GM21529 (cell line): ENCODE measurements at regions not wholly inside any gene's neighbourhood (a gene's known extent, or its start where the extent isn't known, plus 50 kb on each side); places are given as distances from the start of the nearest gene placed in this dataset.

Experiments
- ATAC-seq: cut with Tn5 transposase; IDR thresholded peaks from one replicate; pipeline ENCODE4 v1.9.1; 2021; ENCODE audit not compliant: unreplicated experiment

DNA sequence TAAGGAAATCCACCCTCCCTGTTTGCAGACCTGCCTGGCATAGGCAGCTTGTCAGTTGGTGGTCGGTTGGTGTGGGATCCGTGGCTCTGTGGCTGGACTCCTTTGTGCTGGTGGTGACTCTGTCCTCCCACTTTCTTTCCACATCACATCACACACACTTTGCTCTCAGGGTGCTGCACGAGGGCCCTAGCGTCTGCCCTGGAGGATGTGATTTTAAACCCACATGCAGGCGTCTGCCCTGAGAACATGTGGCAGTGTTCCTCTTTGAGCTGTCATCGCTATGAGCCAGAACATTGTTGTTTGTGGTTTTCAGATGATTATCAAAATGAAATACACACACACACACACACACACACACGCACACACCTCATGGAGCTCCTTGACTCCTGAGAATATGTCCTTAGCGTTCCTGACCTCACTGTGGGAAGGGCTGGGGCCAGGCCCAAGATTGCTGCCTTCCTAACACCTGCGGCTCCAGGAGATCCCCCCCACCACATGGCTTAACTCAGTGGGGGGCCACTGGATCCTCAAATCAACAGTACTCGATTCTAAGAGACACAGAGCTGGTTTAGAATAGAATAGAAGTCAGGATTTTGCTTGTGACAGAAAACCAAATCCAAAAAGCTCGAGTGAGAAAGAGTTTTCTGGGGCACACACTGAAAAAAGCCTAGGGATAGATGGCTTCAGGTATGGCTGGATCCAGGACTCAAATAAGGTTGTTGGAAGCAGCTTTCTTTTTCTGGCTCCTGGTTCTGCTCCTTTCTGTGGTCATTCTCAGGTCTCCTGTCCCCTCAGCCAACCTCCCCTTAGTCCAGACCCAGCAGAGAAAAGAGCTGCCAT is 54.8 kb downstream of the RTP5 start:
- no peak for ATAC-seq

DNA sequence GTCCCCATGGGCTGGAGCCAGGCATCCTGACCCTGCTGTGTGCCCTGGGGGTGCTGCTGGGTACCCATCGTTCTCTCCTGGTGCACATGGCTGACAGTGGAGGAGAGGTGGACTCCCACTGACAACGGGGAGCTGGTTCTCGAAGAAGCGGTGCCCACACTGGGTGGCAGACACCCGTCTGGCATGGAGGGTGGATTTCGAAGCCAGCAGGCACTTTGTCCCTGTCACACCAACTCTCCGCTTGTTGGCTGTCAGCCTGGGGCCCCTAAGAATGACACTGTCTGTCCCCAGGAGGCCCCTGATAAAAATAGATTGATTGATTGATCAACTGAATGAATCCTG is 55.4 kb downstream of the RTP5 start:
- ATAC-seq, result no peak

DNA sequence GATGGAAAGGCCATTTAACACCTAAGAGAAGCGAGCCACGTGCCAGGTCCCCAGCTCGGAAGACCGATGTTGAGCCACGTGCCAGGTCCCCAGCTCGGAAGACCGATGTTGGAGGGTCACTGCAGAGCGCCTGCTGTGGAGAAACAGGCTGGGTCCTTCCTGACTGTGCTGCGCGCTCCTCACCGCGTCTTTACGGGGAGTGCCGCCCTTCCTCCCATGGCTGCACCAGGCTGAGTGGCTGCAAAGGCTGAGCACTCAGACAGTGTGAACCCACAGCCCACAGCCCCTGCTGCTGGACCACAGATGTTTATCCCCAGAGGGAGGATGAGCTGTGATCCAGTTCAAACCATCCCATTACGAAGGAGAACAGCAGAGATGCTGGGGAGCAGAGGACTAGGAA is 55.7 kb downstream of the RTP5 start:
- no peak for ATAC-seq

DNA sequence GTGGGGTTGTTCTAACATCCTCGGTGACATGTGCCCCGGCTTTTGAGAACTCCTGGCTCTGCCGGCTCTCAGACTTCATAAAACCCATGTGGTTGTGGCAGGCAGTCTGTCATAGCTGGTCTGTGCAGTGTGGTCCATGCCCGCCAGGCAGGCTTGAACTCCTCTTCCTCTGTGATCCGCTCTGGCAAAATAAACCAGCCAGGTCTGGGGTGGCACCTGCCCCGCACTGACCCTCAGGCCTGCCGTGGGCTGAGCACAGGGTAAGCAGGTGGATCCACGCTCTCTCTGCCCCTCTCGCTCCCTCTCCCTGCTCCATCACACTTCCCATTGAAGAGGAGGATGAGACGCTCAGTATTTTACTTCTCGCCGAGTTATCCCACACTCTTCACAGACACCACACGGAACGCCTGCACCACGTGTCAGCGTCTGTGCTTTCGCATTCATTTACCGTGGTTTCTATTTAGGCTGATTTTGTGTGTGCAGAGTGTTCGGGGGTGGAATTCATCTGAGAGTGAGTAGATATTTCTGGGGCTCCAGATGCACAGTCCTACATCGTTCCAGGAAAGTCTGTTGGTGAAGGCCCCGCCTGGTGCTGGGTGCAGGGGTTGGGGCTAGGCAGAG is 56.4 kb downstream of the RTP5 start:
- ATAC-seq, result no peak

DNA sequence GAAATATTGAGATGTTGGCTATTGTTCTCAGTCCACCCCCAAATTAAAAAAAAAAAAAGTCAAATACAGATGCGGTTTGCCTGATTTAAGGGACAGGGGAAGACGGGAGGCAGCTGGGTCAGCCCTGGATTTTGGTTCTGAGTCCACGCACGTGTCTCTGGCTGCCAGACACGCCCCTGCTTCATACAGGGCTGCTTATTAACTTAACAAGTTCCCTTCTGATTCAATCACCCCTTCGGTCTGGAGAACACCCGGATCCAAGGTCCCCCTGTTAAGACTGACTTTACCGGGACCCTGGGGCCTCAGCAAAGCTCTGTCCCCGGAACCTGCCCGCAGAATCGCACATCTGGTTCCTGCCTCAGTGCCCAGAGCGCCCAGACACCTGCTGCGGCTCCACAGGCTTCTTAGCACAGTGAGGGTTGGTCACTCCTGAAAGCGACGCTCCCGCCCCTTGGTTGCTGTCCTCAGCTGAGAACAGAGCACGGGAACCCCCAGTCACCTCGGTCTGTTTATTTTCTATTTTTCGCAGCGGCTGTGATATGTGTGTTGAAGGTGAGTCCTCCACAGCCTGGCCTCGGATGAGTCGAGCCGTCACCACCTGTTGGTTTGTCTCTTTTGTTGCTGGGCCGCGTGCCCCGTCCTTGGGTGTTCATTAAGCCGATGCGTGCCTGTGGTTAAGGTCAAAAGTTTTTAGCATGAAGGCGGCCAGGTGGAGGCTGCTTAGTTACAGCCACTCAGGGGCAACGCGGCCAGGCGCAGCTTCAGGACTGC is 57.2 kb downstream of the RTP5 start:
- ATAC-seq, result no peak

DNA sequence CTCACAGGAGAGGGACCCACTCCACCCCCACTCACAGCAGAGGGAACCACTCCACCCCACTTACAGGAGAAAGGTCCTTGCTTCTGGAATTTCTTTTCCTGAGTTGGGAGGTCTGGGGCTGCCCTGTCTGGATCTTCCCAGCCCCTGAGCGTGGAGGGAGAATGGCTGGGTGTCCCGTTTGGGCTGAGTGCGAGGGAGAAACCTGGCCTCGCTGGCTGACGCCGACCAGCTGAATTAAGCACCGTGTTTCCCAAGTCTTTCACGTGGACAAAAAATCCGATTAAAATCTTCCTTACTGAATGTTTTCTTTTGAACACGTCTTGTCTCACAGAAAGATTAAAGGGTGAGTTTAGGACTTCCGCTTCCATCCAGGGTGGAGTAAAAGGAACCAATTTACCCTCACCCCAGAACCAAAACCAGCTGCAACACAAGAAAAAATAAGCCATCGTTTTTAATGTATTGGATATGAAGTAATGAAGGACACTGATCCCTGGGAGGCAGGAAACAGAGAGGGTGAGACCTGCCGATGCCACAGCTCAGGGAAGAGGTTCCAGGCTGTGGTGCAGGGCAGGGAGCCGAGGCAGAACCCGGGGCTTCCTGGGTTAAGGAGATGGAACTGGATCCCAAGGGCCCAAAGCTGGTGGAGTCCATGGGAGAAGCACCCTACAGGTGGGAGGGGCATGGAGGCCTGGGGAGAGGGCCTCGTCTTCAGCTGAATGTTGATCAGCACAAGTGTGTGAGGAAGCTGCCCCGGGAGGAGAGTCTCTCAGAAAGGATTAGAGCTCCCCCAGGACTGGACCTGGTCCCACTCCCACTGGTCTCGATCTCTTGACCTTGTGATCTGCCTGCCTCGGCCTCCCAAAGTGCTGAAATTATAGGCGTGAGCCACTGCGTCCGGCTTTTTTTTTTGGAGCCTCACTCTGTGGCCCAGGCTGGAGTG is 60.3 kb downstream of the RTP5 start:
- ATAC-seq, result no peak

DNA sequence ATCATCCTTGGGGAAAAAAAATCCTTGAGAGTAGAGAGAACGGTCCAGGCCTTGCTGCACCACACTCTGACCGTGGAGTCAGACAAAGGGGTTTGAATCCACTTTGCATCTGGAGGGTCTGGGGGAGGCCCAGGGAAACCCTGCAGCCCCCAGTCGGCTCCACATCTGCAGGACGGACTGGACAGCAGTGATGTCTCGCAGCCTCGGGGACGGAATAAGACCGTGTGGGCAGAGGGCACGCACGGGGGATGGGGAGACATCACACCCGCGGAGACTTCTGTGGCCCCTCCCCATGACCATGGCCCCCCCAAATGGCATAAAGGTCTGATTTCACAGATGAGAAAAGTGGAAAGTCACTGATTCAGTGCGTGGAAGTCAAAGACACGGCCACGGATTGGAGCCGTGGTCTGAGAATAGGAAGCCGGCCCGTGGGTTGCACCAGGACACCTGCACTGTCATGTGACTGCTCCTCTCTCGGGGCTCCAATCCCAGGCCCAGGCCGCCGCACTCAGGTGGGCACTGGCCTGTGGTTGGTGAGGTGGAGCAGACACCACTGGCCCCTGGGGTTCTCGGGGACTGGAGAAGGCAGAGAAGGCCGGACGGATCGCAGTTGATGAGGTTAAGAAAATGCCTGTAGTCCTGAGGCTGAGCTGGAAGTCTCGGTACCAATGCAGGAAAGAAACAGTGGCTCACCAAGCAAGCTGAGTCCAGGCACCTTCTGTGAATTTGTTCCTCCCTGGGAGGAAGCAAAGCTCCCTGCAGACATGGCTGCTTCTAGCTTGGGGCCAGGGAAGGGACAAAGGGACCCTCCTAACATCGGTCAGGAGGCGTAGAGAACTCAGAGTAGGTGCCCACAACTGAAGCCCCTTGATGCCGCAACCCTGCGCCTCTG is 61.8 kb downstream of the RTP5 start:
- no peak for ATAC-seq

DNA sequence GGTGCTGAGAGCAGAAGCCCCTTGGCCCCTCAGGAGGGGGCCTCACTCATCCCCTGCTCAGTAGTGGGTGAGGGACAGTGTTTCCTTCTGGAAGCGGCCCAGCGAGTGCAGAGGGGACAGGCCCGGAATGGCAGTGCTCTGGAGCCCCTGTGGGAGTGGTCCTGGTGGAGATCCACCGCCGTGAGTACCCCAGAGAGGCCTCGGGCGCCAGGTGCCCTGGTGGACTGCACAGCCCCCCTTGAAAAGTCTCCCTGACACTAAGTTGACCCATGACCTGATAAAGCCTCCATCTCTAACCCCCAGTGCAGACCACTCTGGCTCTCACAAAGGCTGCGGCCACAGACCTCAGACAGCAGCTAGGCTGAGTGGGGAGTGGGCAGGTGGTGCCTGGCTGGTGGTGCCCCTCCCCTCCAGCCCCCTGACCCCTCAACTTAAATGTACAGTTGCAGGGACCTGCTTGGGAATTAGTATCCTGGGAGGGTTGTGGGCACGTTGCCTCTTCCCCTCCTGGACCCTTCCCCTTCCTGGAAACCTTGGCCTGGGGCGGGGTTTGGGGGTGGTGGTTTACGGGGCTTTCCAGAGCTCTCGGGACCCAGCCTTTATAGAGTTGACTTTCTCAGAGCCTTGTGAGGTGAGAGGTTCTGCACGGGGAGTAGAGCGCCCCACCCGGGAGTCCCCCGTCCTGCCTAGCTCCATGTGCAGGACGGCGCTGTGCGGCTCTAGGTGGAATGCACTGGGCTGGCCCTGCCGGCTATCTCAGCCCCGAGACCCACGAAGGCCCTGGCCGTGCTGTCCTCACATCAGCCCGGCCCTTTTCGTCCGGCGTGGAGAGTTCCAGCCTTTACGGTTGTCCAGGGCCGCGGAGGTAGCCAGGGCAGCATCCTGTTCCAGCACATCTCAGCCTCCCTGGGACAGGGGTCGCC is 62.7 kb downstream of the RTP5 start:
- no peak for ATAC-seq

DNA sequence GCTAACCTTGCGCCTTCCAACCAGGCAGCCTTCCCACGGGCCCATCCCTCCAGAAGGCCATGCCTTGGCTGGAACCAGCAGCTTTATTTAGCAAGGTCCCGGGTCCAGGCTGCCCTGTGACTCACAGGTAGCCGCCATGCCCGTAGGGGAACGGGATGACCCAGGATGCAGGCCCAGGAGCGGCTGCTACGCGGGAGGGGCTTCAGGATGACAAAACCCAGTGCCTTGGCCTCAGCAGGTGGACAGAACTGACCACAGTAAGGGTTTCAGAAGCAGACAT is 63.3 kb downstream of the RTP5 start:
- no peak for ATAC-seq

DNA sequence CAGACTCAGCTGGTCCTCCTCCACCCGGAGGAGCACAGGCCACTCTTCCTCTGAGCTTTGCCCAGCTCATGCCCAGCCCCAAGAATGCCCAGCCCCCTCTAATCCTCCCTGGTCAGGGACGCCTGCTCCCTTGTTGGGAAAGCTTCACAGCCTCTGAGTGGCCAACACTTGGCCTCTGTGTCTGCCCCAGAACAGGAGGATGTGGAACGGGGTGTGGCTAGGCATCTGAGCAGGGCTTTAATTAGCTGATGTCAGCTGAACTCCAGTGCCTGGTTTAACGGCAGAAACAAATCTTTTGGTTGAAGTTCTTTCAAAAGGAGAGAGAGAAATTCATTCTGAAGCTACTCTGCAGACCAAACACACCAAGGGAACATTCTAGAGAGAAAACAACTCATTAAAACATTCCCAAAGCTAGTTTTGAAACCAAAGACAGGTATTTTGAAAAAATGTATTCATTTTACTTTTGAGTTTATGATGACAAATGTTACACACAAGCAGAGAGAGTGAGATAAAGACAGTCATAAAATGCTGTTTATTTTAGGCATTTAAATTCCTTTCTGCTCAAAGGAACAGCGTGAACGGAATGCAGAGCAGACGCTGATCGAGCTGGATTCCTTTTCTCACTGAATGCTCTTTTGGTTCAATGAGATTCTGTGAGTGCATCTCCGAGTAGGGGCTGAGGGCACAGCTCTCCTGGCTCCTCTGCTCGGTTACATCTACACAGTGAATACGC is 63.8 kb downstream of the RTP5 start:
- ATAC-seq, result no peak

DNA sequence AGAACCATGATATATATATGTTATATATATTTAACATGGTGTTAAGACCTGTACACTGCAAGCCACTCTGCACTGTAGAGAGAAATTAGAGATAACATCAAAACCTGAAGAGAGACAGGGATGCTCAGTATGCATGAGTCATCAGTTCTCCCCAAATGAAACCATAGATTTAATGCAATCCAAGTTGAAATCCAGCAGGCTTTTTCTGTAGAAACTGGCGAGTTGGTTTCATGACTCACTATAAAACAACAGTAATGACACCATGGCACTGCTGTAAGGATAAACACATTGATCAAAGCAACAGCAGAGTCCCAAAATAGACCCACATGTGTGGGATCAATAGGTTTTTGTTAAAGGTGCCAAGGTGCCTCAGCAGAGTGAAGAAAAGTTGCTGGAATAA is 65.8 kb downstream of the RTP5 start:
- no peak for ATAC-seq

DNA sequence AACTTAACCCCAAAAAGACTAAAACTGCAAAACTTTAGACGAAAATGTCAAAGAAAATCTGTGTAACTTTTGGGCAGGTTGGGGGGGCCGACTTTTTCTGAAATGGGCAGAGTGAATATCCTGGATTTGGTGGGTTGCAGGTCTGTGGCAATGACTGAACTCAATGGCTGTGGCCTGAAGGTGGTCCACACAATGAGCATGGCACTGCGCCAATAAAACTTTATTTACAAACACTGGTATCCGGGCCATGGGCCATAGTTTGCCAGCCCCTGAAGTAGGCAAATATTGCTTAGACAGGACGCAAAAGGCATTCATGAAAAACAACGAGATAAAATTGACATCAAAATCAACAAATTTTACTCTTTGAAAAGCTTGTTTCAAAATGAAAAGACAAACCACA is 66.2 kb downstream of the RTP5 start:
- no peak for ATAC-seq

DNA sequence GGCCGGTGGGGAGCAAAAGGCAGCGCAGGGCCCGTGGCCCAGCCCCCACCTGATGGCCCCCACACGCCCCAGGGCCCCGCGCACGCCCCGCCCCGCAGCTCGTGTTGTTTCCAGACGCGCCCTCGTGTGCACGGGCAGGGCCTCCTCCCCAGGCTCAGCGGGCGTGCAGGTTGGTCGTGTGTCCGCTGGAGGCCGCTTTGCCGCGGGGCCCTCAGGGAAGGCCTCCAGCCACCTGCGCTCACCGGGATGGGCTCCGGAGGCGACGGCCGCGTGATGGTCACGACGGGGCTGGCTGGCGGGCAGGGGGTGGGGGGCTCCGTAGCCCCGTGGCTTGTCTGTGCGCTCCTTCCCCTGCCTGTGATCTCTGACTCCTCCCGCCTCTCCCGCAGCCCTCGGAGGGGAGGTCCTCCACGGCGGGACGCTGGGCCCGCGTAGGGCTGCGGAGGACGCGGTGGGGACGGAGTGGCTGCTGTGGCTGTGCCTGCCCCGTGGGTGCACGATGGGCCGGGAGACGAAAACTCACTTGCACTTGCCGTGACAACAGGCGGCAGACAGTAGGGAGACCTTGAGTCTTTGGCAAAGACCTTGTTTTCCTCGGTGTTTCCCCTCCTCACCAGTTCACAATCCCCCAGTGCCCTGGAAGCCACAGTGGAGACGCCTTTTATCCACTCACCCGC is 67.1 kb downstream of the RTP5 start:
- ATAC-seq, result no peak

DNA sequence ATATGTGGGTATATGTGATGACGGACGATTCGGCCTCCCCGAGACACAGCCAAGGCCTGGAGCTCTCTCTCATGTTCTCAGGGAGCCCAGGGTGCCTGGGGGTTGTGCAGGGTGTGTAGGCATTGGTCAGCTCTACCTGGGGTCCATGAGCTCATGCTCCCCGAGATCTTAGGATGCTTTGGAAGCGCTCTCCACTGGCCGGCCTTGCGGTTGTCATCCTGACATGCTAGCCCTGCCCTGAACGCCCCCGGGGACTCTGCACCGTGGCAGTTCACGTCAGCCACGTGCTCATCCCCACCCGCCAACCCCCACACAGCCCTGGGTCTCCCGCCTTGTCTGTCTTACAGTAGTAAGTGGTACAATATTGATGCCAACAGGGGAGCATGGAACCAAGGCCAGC is 67.8 kb downstream of the RTP5 start:
- ATAC-seq, result no peak

DNA sequence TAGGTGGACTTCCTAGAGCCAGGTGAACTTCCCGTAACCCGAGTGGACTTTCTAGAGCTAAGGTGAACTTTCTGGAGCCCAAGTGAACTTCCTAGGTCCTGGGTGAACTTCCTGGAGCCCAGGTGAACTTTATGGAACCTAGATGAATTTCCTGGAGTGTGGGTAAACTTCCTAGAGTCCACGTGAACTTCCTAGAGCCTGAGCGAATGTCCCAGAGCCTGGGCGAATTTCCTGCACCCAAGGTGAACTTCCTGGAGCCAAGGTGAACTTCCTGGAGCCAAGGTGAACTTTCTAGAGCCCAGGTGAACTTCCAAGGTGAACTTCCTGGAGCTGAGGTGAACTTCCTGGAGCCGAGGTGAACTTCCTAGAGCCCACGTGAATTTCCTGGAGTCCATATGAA is 70.0 kb downstream of the RTP5 start:
- no peak for ATAC-seq

DNA sequence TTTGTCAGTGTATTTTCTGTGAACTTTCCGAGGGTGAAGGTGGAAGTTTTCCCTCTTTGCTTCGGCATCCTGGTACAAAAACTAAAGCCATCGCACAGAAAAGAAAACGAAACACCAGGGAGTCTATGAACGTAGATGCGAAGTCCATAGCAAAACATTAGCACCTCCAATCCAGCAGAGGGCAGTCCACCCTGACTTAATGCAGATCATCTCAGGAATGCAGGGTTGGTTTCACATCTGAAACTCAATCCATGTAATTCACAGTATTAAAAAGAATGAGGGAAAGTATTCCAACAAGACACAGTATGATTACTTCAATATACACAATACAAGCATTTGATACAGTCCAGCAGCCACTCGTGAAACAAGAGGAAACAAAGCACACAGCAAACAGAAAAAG is 70.8 kb downstream of the RTP5 start:
- no peak for ATAC-seq

DNA sequence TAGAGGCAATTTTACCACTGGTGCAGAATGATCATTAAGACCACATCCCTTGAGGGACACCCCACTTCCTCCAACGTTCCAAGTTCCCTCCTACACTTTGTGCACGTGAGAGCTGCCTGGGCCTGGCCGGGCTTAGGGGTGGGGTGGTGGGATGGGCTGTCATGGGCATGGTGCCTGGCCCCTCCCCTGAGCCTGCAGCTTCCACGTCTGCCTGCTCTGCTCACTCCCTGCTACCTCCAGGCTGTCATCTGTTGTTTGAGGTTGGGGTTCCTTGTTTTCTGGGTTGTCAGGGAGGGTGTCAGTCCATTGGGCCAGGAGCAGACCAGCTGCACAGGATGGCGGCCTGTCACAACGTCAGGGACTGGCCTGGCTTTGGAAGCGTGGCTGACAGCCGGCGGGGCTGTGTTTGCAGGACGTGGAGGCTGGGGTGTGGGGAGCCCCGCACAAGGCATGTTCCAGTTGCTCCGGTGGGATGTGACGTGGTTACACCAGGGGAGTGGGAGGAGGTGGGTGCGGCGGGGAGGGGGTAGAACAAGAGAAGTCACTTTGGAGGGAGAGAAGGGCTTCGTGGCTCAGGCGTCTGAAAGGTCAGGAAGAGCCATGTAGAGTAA is 72.3 kb downstream of the RTP5 start:
- ATAC-seq, result no peak
